ENCODE measurements at regions not wholly inside any gene's neighbourhood (a gene's known extent, or its start where the extent isn't known, plus 50 kb on each side); places are given as distances from the start of the nearest gene placed in this dataset.

DNA sequence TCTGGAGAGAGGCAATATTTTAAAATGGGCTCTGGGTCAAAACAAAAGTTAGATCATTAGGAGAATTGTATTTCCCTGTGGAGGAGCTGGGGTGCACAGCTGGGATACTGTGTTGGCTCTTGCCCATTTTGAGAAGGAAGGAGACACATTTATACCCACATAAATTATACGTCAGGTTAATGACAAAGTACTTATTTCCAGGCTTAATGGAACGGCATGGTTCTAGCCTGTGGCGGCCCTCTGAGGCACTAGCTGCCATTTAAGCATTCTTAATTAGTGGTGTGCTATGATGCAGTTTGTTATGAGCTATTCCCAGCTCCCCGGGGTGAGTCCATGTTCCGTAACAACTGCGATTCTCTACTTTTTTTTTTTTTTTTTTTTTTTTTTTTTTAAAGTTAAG lies 193.5 kb downstream of the SEC23IP start:
- H3K4me2 ChIP-seq (ENCODE audit: insufficient read depth, insufficient read length, low read length): no peak overlapping the region
- no peaks in the 10 kb centered on the region for H3K23me2 ChIP-seq (ENCODE audit: insufficient read length, low read depth, low read length, poor library complexity, severe bottlenecking)
- no peak overlapping the region for H3T11ph ChIP-seq (ENCODE audit: low read length)
- H4K20me1 ChIP-seq (ENCODE audit: control insufficient read depth, insufficient read depth, insufficient read length): no peaks in the 10 kb centered on the region
- peaks cover 8 to 9% of the 10 kb centered on the region in 2 experiments for H3K4me1 Mint-ChIP-seq
- TF ChIP-seq, protein P1, sequence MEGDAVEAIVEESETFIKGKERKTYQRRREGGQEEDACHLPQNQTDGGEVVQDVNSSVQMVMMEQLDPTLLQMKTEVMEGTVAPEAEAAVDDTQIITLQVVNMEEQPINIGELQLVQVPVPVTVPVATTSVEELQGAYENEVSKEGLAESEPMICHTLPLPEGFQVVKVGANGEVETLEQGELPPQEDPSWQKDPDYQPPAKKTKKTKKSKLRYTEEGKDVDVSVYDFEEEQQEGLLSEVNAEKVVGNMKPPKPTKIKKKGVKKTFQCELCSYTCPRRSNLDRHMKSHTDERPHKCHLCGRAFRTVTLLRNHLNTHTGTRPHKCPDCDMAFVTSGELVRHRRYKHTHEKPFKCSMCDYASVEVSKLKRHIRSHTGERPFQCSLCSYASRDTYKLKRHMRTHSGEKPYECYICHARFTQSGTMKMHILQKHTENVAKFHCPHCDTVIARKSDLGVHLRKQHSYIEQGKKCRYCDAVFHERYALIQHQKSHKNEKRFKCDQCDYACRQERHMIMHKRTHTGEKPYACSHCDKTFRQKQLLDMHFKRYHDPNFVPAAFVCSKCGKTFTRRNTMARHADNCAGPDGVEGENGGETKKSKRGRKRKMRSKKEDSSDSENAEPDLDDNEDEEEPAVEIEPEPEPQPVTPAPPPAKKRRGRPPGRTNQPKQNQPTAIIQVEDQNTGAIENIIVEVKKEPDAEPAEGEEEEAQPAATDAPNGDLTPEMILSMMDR (conservative IDR thresholded peaks at IDR 0.05): no peak
- no peak overlapping the region for H4K91ac ChIP-seq (ENCODE audit: insufficient read length, low read depth, low read length)
- no peaks in the 10 kb centered on the region for H3K9me3 ChIP-seq (ENCODE audit: control insufficient read depth, low read depth, low read length)
- H3K4me1 ChIP-seq (ENCODE audit: insufficient read depth, low read length): peaks cover 1% of the 10 kb centered on the region; the same call in 1 of the 2 replicates
- H4K5ac ChIP-seq (ENCODE audit: insufficient read length, low read depth, low read length): no peak overlapping the region
- no peak overlapping the region for H2AK5ac ChIP-seq (ENCODE audit: insufficient read length, low read length)
- H3K56ac ChIP-seq (ENCODE audit: insufficient read length, low read depth, low read length): no peak overlapping the region
- no peak for DNase-seq
- no peak overlapping the region for H2BK120ac ChIP-seq (ENCODE audit: low read depth, low read length, poor library complexity, severe bottlenecking)
- no peak overlapping the region for H2BK12ac ChIP-seq (ENCODE audit: insufficient read length, low read depth, low read length)
- H3K9me3 Mint-ChIP-seq: peaks cover 0 to 11% of the 10 kb centered on the region in 2 experiments; a peak in 3 of 5 replicates
- H3K36me3 Mint-ChIP-seq (ENCODE audit: insufficient read depth in 1 of 3, low read depth in 3 of 3): peaks cover 0 to 6% (median 1%) of the 10 kb centered on the region in 3 experiments; a peak in 3 of 7 replicates
- H3K18ac ChIP-seq (ENCODE audit: insufficient read length, low read depth, low read length): no peak overlapping the region
- H2AFZ ChIP-seq (ENCODE audit: low read length): no peak overlapping the region
- no peak overlapping the region for H2BK20ac ChIP-seq (ENCODE audit: low read depth, low read length, poor library complexity, severe bottlenecking)
- H3K27ac ChIP-seq (ENCODE audit: insufficient read length, low read depth, low read length): no peak overlapping the region
- H3K79me2 ChIP-seq (ENCODE audit: insufficient read depth, low read length): no peaks in the 10 kb centered on the region
- H3K4ac ChIP-seq (ENCODE audit: low read depth, low read length): no peak overlapping the region
- no peaks in the 10 kb centered on the region for H3K27me3 ChIP-seq (ENCODE audit: insufficient read depth, low read length)
- no peak overlapping the region for H3K9ac ChIP-seq (ENCODE audit: extremely low read depth, insufficient read length, low read length)
- H3K27ac Mint-ChIP-seq: no peak overlapping the region; a peak in 1 of 7 replicates
- no peak overlapping the region for H2BK15ac ChIP-seq (ENCODE audit: low read depth, low read length)
- H3K27me3 Mint-ChIP-seq (ENCODE audit: low read depth): no peaks in the 10 kb centered on the region; the same call in 1 of the 2 replicates
- H2BK5ac ChIP-seq (ENCODE audit: insufficient read length, low read length): no peak overlapping the region
- H3K23ac ChIP-seq (ENCODE audit: insufficient read length, low read depth, low read length): no peak overlapping the region
- H3K14ac ChIP-seq (ENCODE audit: insufficient read depth, low read length): no peak overlapping the region
- H4K8ac ChIP-seq (replicated peaks; ENCODE audit: insufficient read length, low read depth, low read length): no peak overlapping the region
- H3K4me3 Mint-ChIP-seq: no peak overlapping the region
- no CpG with 5 or more reads among the region's 6 CpGs for WGBS (ENCODE audit: extremely low coverage, insufficient read length, low lambda C conversion rate)
- no peaks in the 10 kb centered on the region for H3K79me1 ChIP-seq (ENCODE audit: insufficient read depth, low read depth, low read length, poor library complexity, severe bottlenecking)

Data from H9 (cell line).